IMR-90 (cell line): ENCODE measurements at regions not wholly inside any gene's neighbourhood (a gene's known extent, or its start where the extent isn't known, plus 50 kb on each side); places are given as distances from the start of the nearest gene placed in this dataset.

Experiments
- CTCF ChIP-seq: conservative IDR thresholded peaks from 2 replicates; pipeline ENCODE4 v1.5.1; 2012; ENCODE audit warnings: mild to moderate bottlenecking, low read depth, low read length, improper control_type of control experiment
- RFX5 ChIP-seq: IDR thresholded peaks from 2 replicates; pipeline ENCODE4 v1.8.0; 2012; ENCODE audit warnings: low read depth, mild to moderate bottlenecking, low read length, moderate library complexity

GRCh38 chr7:19984231-19984632 is 210.8 kb upstream of the TMEM196 start:
- TF ChIP-seq RFX5 = no peak
- TF ChIP-seq CTCF = no peak
